Effector memory CD8-positive, alpha-beta T cell (primary cell): ENCODE measurements at regions not wholly inside any gene's neighbourhood (a gene's known extent, or its start where the extent isn't known, plus 50 kb on each side); places are given as distances from the start of the nearest gene placed in this dataset.

Source experiments
- ATAC-seq: fragments of 150-1000 bp; cut with Tn5 transposase; replicated peaks from 2 replicates; pipeline ENCODE4 v1.10.0; 2021; ENCODE audit warnings: mild to moderate bottlenecking, moderate library complexity
- DNase-seq, 3 experiments: peaks; one replicate each; pipeline ENCODE4 v3.0.0; 2021
- H3K27ac Mint-ChIP-seq, 2 donors: one replicate each; pipeline ENCODE4 v1.8.0; 2022; ENCODE audit warnings: mild to moderate bottlenecking in 2 of 2, mixed read lengths in 2 of 2, moderate library complexity in 2 of 2
- H3K27me3 Mint-ChIP-seq, 2 donors: one replicate each; pipeline ENCODE4 v1.8.0; 2022; ENCODE audit warnings: mixed read lengths in 2 of 2
- H3K36me3 Mint-ChIP-seq: one replicate; pipeline ENCODE4 v1.8.0; 2022; ENCODE audit warnings: mild to moderate bottlenecking, moderate library complexity, mixed read lengths; ENCODE audit not compliant: insufficient read depth
- H3K4me1 Mint-ChIP-seq, 2 donors: one replicate each; pipeline ENCODE4 v1.8.0; 2022; ENCODE audit warnings: low read depth in 2 of 2, mixed read lengths in 2 of 2
- H3K4me3 Mint-ChIP-seq, 2 donors: one replicate each; pipeline ENCODE4 v1.8.0; 2022; ENCODE audit warnings: mild to moderate bottlenecking in 2 of 2, mixed read lengths in 2 of 2, moderate library complexity in 2 of 2
- H3K9me3 Mint-ChIP-seq, 2 donors: one replicate each; pipeline ENCODE4 v1.8.0; 2022; ENCODE audit warnings: mixed read lengths in 2 of 2

GRCh38 chr2:147792966-147793617 is 51.7 kb upstream of the ACVR2A start:
- ATAC-seq (no peak), DNase-seq (no peak)
- no peaks in the 10 kb centered on the region for H3K9me3 Mint-ChIP-seq
- H3K27me3 Mint-ChIP-seq: peaks cover 0 to 19% of the 10 kb centered on the region in 2 donors
- H3K4me1 Mint-ChIP-seq: peaks cover 5 to 9% of the 10 kb centered on the region in 2 donors
- no peak overlapping the region for H3K4me3 Mint-ChIP-seq
- no peaks in the 10 kb centered on the region for H3K36me3 Mint-ChIP-seq
- H3K27ac Mint-ChIP-seq: no peak overlapping the region

- no peak for ATAC-seq
- no peak overlapping the region for H3K27ac Mint-ChIP-seq
Measured at GRCh38 chr2:147790580-147790979, 54.2 kb upstream of the ACVR2A start.

GRCh38 chr2:147789720-147790119 is 55.1 kb upstream of the ACVR2A start:
- no peak for DNase-seq
- Mint-ChIP-seq H3K27ac (no peak overlapping the region), H3K4me3 (no peak overlapping the region), H3K4me1 (no peaks in the 10 kb centered on the region), H3K27me3 (peaks cover 0 to 19% of the 10 kb centered on the region in 2 donors), H3K9me3 (no peaks in the 10 kb centered on the region), H3K36me3 (no peaks in the 10 kb centered on the region)
- ATAC-seq: no peak

More at GRCh38 chr2:147790580-147790979, 54.2 kb upstream of the ACVR2A start:
- DNase-seq: no peak
- H3K4me1 Mint-ChIP-seq: no peaks in the 10 kb centered on the region
- no peaks in the 10 kb centered on the region for H3K36me3 Mint-ChIP-seq
- H3K27me3 Mint-ChIP-seq: peaks cover 0 to 19% of the 10 kb centered on the region in 2 donors
- no peak overlapping the region for H3K4me3 Mint-ChIP-seq
- no peaks in the 10 kb centered on the region for H3K9me3 Mint-ChIP-seq

- Mint-ChIP-seq H3K27ac (no peak overlapping the region), H3K36me3 (no peaks in the 10 kb centered on the region), H3K9me3 (no peaks in the 10 kb centered on the region), H3K4me3 (no peak overlapping the region), H3K4me1 (no peaks in the 10 kb centered on the region), H3K27me3 (peaks cover 0 to 19% of the 10 kb centered on the region in 2 donors)
- ATAC-seq (no peak), DNase-seq (no peak)
Measured at GRCh38 chr2:147789287-147789686, 55.5 kb upstream of the ACVR2A start.

GRCh38 chr2:147782141-147782930 is 62.5 kb upstream of the ACVR2A start:
- Mint-ChIP-seq H3K36me3 (no peaks in the 10 kb centered on the region), H3K27ac (no peak overlapping the region), H3K9me3 (no peaks in the 10 kb centered on the region), H3K4me3 (no peak overlapping the region), H3K27me3 (peaks cover 0 to 4% of the 10 kb centered on the region in 2 donors), H3K4me1 (no peaks in the 10 kb centered on the region)
- ATAC-seq (no peak), DNase-seq (no peak)

- Mint-ChIP-seq H3K27ac (no peak overlapping the region), H3K36me3 (no peaks in the 10 kb centered on the region)
Measured at GRCh38 chr2:147779440-147779839, 65.4 kb upstream of the ACVR2A start.

GRCh38 chr2:147777394-147777793 is 67.4 kb upstream of the ACVR2A start:
- H3K27me3 Mint-ChIP-seq: peaks cover 0 to 8% of the 10 kb centered on the region in 2 donors
- no peak overlapping the region for H3K4me3 Mint-ChIP-seq
- H3K9me3 Mint-ChIP-seq: no peaks in the 10 kb centered on the region
- H3K36me3 Mint-ChIP-seq: no peaks in the 10 kb centered on the region
- no peak for DNase-seq
- no peak for ATAC-seq
- H3K4me1 Mint-ChIP-seq: no peaks in the 10 kb centered on the region
- no peak overlapping the region for H3K27ac Mint-ChIP-seq

More at GRCh38 chr2:147779440-147779839, 65.4 kb upstream of the ACVR2A start:
- H3K9me3 Mint-ChIP-seq: no peaks in the 10 kb centered on the region
- ATAC-seq (no peak), DNase-seq (no peak)
- H3K4me1 Mint-ChIP-seq: no peaks in the 10 kb centered on the region
- no peak overlapping the region for H3K4me3 Mint-ChIP-seq
- peaks cover 4 to 8% of the 10 kb centered on the region in 2 donors for H3K27me3 Mint-ChIP-seq

- peaks cover 0 to 8% of the 10 kb centered on the region in 2 donors for H3K27me3 Mint-ChIP-seq
- H3K4me1 Mint-ChIP-seq: no peaks in the 10 kb centered on the region
- H3K9me3 Mint-ChIP-seq: no peaks in the 10 kb centered on the region
- DNase-seq (no peak), ATAC-seq (no peak)
- H3K36me3 Mint-ChIP-seq: no peaks in the 10 kb centered on the region
- H3K27ac Mint-ChIP-seq: no peak overlapping the region
- no peak overlapping the region for H3K4me3 Mint-ChIP-seq
Measured at GRCh38 chr2:147774805-147775204, 70.0 kb upstream of the ACVR2A start.

- Mint-ChIP-seq H3K27me3 (peaks cover 0 to 8% of the 10 kb centered on the region in 2 donors), H3K36me3 (no peaks in the 10 kb centered on the region), H3K4me1 (no peaks in the 10 kb centered on the region), H3K4me3 (no peak overlapping the region), H3K27ac (no peak overlapping the region), H3K9me3 (no peaks in the 10 kb centered on the region)
- DNase-seq (no peak), ATAC-seq (no peak)
Measured at GRCh38 chr2:147773479-147773878, 71.3 kb upstream of the ACVR2A start.

GRCh38 chr2:147772781-147773180 is 72.0 kb upstream of the ACVR2A start:
- H3K4me3 Mint-ChIP-seq: no peak overlapping the region
- no peak for DNase-seq

GRCh38 chr2:147763861-147764260 is 81.0 kb upstream of the ACVR2A start:
- no peak for DNase-seq
- H3K36me3 Mint-ChIP-seq: peaks cover 2% of the 10 kb centered on the region
- H3K9me3 Mint-ChIP-seq: no peaks in the 10 kb centered on the region
- ATAC-seq: no peak
- no peak overlapping the region for H3K4me3 Mint-ChIP-seq
- no peak overlapping the region for H3K27ac Mint-ChIP-seq
- no peaks in the 10 kb centered on the region for H3K4me1 Mint-ChIP-seq
- peaks cover 0 to 12% of the 10 kb centered on the region in 2 donors for H3K27me3 Mint-ChIP-seq

More at GRCh38 chr2:147772781-147773180, 72.0 kb upstream of the ACVR2A start:
- ATAC-seq: no peak
- Mint-ChIP-seq H3K27ac (no peak overlapping the region), H3K36me3 (no peaks in the 10 kb centered on the region), H3K4me1 (no peaks in the 10 kb centered on the region), H3K9me3 (no peaks in the 10 kb centered on the region), H3K27me3 (peaks cover 0 to 8% of the 10 kb centered on the region in 2 donors)

- peaks cover 0 to 12% of the 10 kb centered on the region in 2 donors for H3K27me3 Mint-ChIP-seq
- ATAC-seq (no peak), DNase-seq (no peak)
- H3K4me3 Mint-ChIP-seq: no peak overlapping the region
- H3K36me3 Mint-ChIP-seq: no peaks in the 10 kb centered on the region
- no peak overlapping the region for H3K27ac Mint-ChIP-seq
- H3K9me3 Mint-ChIP-seq: peaks cover 0 to 2% of the 10 kb centered on the region in 2 donors
- H3K4me1 Mint-ChIP-seq: no peaks in the 10 kb centered on the region
Measured at GRCh38 chr2:147760984-147761383, 83.8 kb upstream of the ACVR2A start.

GRCh38 chr2:147759536-147759935 is 85.3 kb upstream of the ACVR2A start:
- Mint-ChIP-seq H3K9me3 (peaks cover 0 to 2% of the 10 kb centered on the region in 2 donors), H3K27ac (no peak overlapping the region), H3K36me3 (no peaks in the 10 kb centered on the region), H3K4me3 (no peak overlapping the region), H3K27me3 (peaks cover 0 to 12% of the 10 kb centered on the region in 2 donors), H3K4me1 (no peaks in the 10 kb centered on the region)
- DNase-seq: no peak
- ATAC-seq: no peak

- ATAC-seq (no peak), DNase-seq (no peak)
- no peak overlapping the region for H3K4me3 Mint-ChIP-seq
- no peak overlapping the region for H3K27ac Mint-ChIP-seq
- no peaks in the 10 kb centered on the region for H3K4me1 Mint-ChIP-seq
- H3K36me3 Mint-ChIP-seq: no peaks in the 10 kb centered on the region
- peaks cover 0 to 2% of the 10 kb centered on the region in 2 donors for H3K9me3 Mint-ChIP-seq
- H3K27me3 Mint-ChIP-seq: peaks cover 0 to 8% of the 10 kb centered on the region in 2 donors
Measured at GRCh38 chr2:147758821-147759220, 86.0 kb upstream of the ACVR2A start.
